CD4-positive, alpha-beta T cell (primary cell): ENCODE measurements at regions not wholly inside any gene's neighbourhood (a gene's known extent, or its start where the extent isn't known, plus 50 kb on each side); places are given as distances from the start of the nearest gene placed in this dataset.

Experiments used
- ATAC-seq: fragments of 200-7000 bp; cut with Tn5 transposase; one replicate; pipeline ENCODE4 v1.10.0; 2022; ENCODE audit warnings: mild to moderate bottlenecking; ENCODE audit not compliant: poor library complexity
- CTCF ChIA-PET: fragments of 350-600 bp; sonication (Branson Sonifier 250); formaldehyde crosslinking; loops from one replicate; lab custom pipeline; 2021; ENCODE audit warnings: antibody characterized with exemption, inconsistent platforms; lab: Charles Lee
- POLR2A ChIA-PET: fragments of 350-600 bp; sonication (Branson Sonifier 250); formaldehyde crosslinking; loops from one replicate; lab custom pipeline; 2021; ENCODE audit warnings: antibody characterized with exemption, inconsistent platforms; lab: Charles Lee
- DNase-seq, 14 experiments: peaks; one replicate each; pipeline ENCODE4 v3.0.0-alpha.2; 2013 to 2020; ENCODE audit warnings: mixed read lengths in 2 of 14
- H3K27ac ChIP-seq, 2 donors: one replicate each; pipeline versions ENCODE4 v1.5.1 to v1.7.0; 2013; ENCODE audit warnings: low read length in 2 of 2, low read depth in 1 of 2, mild to moderate bottlenecking in 1 of 2
- H3K27me3 ChIP-seq, 2 experiments: 1 replicate in 1 of 2; 2 replicates in 1 of 2; pipeline versions ENCODE4 v1.6.1 to v1.7.0; 2013; ENCODE audit warnings: low read length in 2 of 2, control low read depth in 1 of 2, mild to moderate bottlenecking in 1 of 2, moderate library complexity in 1 of 2; ENCODE audit not compliant: insufficient read depth in 2 of 2, control insufficient read depth in 1 of 2
- H3K36me3 ChIP-seq: one replicate; pipeline ENCODE4 v1.6.1; 2013; ENCODE audit warnings: low read length, control low read depth; ENCODE audit not compliant: insufficient read depth
- H3K4me1 ChIP-seq: one replicate; pipeline ENCODE4 v1.6.1; 2013; ENCODE audit warnings: low read length, control low read depth; ENCODE audit not compliant: insufficient read depth
- H3K4me3 ChIP-seq: one replicate; pipeline ENCODE4 v1.5.1; 2013; ENCODE audit warnings: mild to moderate bottlenecking, low read length, moderate library complexity
- H3K9me3 ChIP-seq, 2 experiments: 1 replicate in 1 of 2; 2 replicates in 1 of 2; pipeline versions ENCODE4 v1.6.1 to v1.7.0; 2013; ENCODE audit warnings: low read length in 2 of 2, mild to moderate bottlenecking in 2 of 2, control low read depth in 1 of 2, moderate library complexity in 1 of 2; ENCODE audit not compliant: control insufficient read depth in 1 of 2, insufficient read depth in 1 of 2
- H3K27ac Mint-ChIP-seq: one replicate; pipeline ENCODE4 v1.8.0; 2020; ENCODE audit warnings: mixed read lengths
- H3K27me3 Mint-ChIP-seq: one replicate; pipeline ENCODE4 v1.8.0; 2021; ENCODE audit warnings: mixed read lengths
- H3K36me3 Mint-ChIP-seq: one replicate; pipeline ENCODE4 v1.8.0; 2021; ENCODE audit warnings: low read depth, mixed read lengths
- H3K4me1 Mint-ChIP-seq: one replicate; pipeline ENCODE4 v1.8.0; 2021; ENCODE audit warnings: low read depth, mixed read lengths
- H3K4me3 Mint-ChIP-seq: one replicate; pipeline ENCODE4 v1.8.0; 2020; ENCODE audit warnings: mild to moderate bottlenecking, mixed read lengths
- H3K9me3 Mint-ChIP-seq: one replicate; pipeline ENCODE4 v1.8.0; 2020; ENCODE audit warnings: mixed read lengths
- intact Hi-C, 2 experiments: fragments of 100-400 bp; cut with DNase I in 1 of 2; cut with micrococcal nuclease in 1 of 2; formaldehyde crosslinking; loops; one replicate each; pipeline versions ENCODE4 v1.15.1 to v1.9.0; 2023 to 2025; cut with DNase I, micrococcal nuclease
- TF ChIP-seq, protein P1 (sequence below): fragments of 200-600 bp; IDR thresholded peaks from one replicate; pipeline ENCODE4 v1.8.0; 2022; ENCODE audit warnings: antibody characterized with exemption, mild to moderate bottlenecking

DNA sequence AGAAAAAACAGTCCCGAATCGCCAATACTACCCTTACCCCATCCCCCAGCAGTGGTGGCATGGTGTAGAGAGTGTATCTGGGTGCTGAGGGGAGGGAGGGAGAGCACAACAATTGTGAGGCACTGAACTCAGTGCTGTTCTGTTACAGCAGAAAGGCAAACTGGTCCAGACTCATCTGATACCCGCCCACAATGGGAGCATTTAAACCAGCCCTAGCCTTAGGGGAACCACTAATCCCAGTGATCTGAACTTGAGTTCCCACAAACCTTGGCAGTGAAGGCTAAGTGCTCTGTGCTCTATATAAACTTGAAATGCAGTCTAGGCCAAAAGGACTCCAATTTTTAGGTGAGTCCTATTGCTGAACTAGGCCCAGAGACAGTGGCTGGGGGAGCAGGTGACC, 666.4 kb upstream of the PTCHD4 start:
- CTCF ChIA-PET = no interaction called here
- TF ChIP-seq, protein P1, sequence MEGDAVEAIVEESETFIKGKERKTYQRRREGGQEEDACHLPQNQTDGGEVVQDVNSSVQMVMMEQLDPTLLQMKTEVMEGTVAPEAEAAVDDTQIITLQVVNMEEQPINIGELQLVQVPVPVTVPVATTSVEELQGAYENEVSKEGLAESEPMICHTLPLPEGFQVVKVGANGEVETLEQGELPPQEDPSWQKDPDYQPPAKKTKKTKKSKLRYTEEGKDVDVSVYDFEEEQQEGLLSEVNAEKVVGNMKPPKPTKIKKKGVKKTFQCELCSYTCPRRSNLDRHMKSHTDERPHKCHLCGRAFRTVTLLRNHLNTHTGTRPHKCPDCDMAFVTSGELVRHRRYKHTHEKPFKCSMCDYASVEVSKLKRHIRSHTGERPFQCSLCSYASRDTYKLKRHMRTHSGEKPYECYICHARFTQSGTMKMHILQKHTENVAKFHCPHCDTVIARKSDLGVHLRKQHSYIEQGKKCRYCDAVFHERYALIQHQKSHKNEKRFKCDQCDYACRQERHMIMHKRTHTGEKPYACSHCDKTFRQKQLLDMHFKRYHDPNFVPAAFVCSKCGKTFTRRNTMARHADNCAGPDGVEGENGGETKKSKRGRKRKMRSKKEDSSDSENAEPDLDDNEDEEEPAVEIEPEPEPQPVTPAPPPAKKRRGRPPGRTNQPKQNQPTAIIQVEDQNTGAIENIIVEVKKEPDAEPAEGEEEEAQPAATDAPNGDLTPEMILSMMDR = no peak
- Mint-ChIP-seq H3K4me3 (no peak overlapping the region), H3K9me3 (peaks cover 5% of the 10 kb centered on the region), H3K27me3 (no peaks in the 10 kb centered on the region), H3K36me3 (no peaks in the 10 kb centered on the region), H3K4me1 (no peaks in the 10 kb centered on the region), H3K27ac (no peak overlapping the region)
- POLR2A ChIA-PET = no interaction called here
- Histone ChIP-seq H3K9me3 (peaks cover 0 to 14% of the 10 kb centered on the region in 2 experiments), H3K4me3 (no peak overlapping the region), H3K27me3 (no peaks in the 10 kb centered on the region), H3K4me1 (no peaks in the 10 kb centered on the region), H3K36me3 (no peaks in the 10 kb centered on the region), H3K27ac (no peak overlapping the region)
- no peak for DNase-seq
- intact Hi-C loops = no loop called here
- ATAC-seq = no peak

DNA sequence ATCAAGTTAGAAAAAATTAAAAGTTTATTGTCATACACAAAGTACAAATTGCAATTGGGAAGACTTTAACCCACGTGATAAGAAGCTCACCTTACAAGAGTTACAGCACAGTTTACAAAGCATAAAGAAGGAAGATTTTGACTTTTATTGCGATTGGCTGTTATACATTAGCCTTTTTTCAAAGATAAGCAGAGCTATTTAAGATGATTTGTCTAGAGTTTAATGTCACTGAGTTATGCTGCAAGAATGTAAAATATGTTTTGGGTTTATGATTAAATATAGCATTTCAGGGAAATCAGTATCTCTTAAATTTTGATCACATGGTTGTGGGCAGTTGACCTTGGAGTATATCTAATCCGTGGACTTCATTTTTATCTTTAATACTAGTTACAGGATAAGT, 664.2 kb upstream of the PTCHD4 start:
- Histone ChIP-seq H3K9me3 (peaks cover 0 to 11% of the 10 kb centered on the region in 2 experiments), H3K4me1 (no peaks in the 10 kb centered on the region), H3K27ac (no peak overlapping the region), H3K27me3 (no peaks in the 10 kb centered on the region), H3K4me3 (no peak overlapping the region), H3K36me3 (no peaks in the 10 kb centered on the region)
- H3K4me1 Mint-ChIP-seq = no peaks in the 10 kb centered on the region
- ATAC-seq = no peak
- ChIA-PET POLR2A (no interaction called here), CTCF (no interaction called here)
- no peak overlapping the region for H3K27ac Mint-ChIP-seq
- no peak for DNase-seq
- peaks cover 5% of the 10 kb centered on the region for H3K9me3 Mint-ChIP-seq
- no peaks in the 10 kb centered on the region for H3K27me3 Mint-ChIP-seq
- TF ChIP-seq, protein P1 = no peak
- intact Hi-C loops = no loop called here
- no peaks in the 10 kb centered on the region for H3K36me3 Mint-ChIP-seq
- H3K4me3 Mint-ChIP-seq = no peak overlapping the region

DNA sequence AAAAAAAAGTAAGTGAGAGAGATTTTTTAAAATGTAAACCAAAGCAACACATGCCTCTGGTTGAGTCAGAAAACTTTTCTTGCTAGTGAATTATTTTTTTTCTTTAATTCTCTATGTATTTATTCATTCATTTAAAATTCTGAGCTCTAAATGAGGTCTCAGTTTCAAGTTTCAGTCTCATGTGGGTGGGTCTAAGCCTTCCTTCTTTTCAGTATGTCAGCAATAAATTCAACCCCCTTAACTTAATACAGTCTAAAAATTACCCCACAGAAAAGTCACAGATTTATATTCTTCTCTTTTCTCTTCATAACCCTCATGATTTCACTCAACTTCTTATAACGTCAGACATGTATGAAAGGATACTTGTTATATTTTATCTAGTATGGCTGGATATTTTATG, 663.3 kb upstream of the PTCHD4 start:
- DNase-seq (no peak), ATAC-seq (no peak)
- Mint-ChIP-seq H3K27ac (no peak overlapping the region), H3K27me3 (no peaks in the 10 kb centered on the region), H3K4me3 (no peak overlapping the region), H3K4me1 (no peaks in the 10 kb centered on the region), H3K36me3 (no peaks in the 10 kb centered on the region), H3K9me3 (peaks cover 3% of the 10 kb centered on the region)
- Histone ChIP-seq H3K9me3 (peaks cover 0 to 11% of the 10 kb centered on the region in 2 experiments), H3K4me1 (no peaks in the 10 kb centered on the region), H3K36me3 (no peaks in the 10 kb centered on the region), H3K4me3 (no peak overlapping the region), H3K27ac (no peak overlapping the region), H3K27me3 (no peaks in the 10 kb centered on the region)
- intact Hi-C loops = no loop called here
- ChIA-PET POLR2A (no interaction called here), CTCF (no interaction called here)
- TF ChIP-seq, protein P1 = no peak
